HepG2 (cell line): ENCODE measurements at regions not wholly inside any gene's neighbourhood (a gene's known extent, or its start where the extent isn't known, plus 50 kb on each side); places are given as distances from the start of the nearest gene placed in this dataset.

Experiments
- ATAC-seq: fragments of 200-7000 bp; cut with Tn5 transposase; 3 replicates; pipeline ENCODE4 v1.9.1; 2020; ENCODE audit warnings: mild to moderate bottlenecking, moderate library complexity
- BruUV-seq: library from RNA; stranded (reverse); fragments of 400-500 nt; replicated peaks from 2 replicates; lab custom pipeline; 2021; lab: Mats Ljungman, UMichigan
- CTCF ChIA-PET: fragments of 300-600 bp; formaldehyde crosslinking; extraction: SDS; loops from one replicate; lab custom pipeline; 2021; ENCODE audit warnings: low total read pairs, inconsistent platforms, low intra/inter-chr PET ratio; lab: Yijun Ruan, JAX
- POLR2A ChIA-PET: fragments of 350-600 bp; sonication (Branson Sonifier 250); formaldehyde crosslinking; loops from one replicate; lab custom pipeline; 2020; ENCODE audit warnings: antibody characterized with exemption, inconsistent platforms; lab: Yijun Ruan, JAX
- DNase-seq: peaks from one replicate; pipeline ENCODE4 v3.0.0-alpha.2; 2015; ENCODE audit warnings: low spot score
- FAIRE-seq: peaks from 3 replicates; lab custom pipeline; 2011; peaks lifted over from hg19 to GRCh38; lab: Jason Lieb, UNC
- H2AFZ ChIP-seq: one replicate; pipeline ENCODE4 v1.6.1; 2011; ENCODE audit warnings: low read length, inconsistent platforms
- H3K27ac ChIP-seq: fragments of 300-600 bp; 3 replicates; pipeline ENCODE4 v1.8.0; 2011; ENCODE audit warnings: mixed run types, mild to moderate bottlenecking, mixed read lengths, low read length, inconsistent platforms; ENCODE audit not compliant: insufficient read depth; ENCODE audit errors: extremely low read length
- H3K27me3 ChIP-seq, 2 experiments: fragments of 200-600 bp in 1 of 2; 2 replicates in 1 of 2; 3 replicates in 1 of 2; pipeline versions ENCODE4 v1.6.0 to v1.8.0; 2011; ENCODE audit warnings: low read length in 2 of 2, mild to moderate bottlenecking in 2 of 2, moderate library complexity in 2 of 2, inconsistent platforms in 1 of 2; ENCODE audit not compliant: insufficient read depth in 2 of 2, control insufficient read depth in 1 of 2
- H3K36me3 ChIP-seq, 2 experiments: fragments of 200-600 bp in 1 of 2; replicated peaks in 1 of 2; 2 replicates in 1 of 2; 3 replicates in 1 of 2; pipeline versions ENCODE4 v1.5.1 to v1.8.0; 2011; ENCODE audit warnings: low read length in 2 of 2, inconsistent platforms in 1 of 2; ENCODE audit not compliant: insufficient read depth in 2 of 2, control insufficient read depth in 1 of 2
- H3K4me1 ChIP-seq: 2 replicates; pipeline ENCODE4 v1.5.1; 2012; ENCODE audit warnings: low read length, inconsistent platforms; ENCODE audit not compliant: insufficient read depth
- H3K4me2 ChIP-seq: 2 replicates; pipeline ENCODE4 v1.6.0; 2011; ENCODE audit warnings: low read depth, low read length, inconsistent platforms
- H3K4me3 ChIP-seq, 3 experiments: fragments of 200-600 bp in 1 of 3; sonication (generic), shearing (Covaris generic) in 1 of 3; replicated peaks in 1 of 3; 2 replicates each; pipeline ENCODE4 v1.5.1; 2011 to 2016; ENCODE audit warnings: low read length in 3 of 3, inconsistent platforms in 2 of 3, low read depth in 2 of 3, mild to moderate bottlenecking in 2 of 3, control low read depth in 1 of 3, mixed read lengths in 1 of 3; ENCODE audit not compliant: insufficient read depth in 1 of 3
- H3K79me2 ChIP-seq: one replicate; pipeline ENCODE4 v1.6.1; 2011; ENCODE audit warnings: low read length, inconsistent platforms; ENCODE audit not compliant: insufficient read depth
- H3K9ac ChIP-seq: 2 replicates; pipeline ENCODE4 v1.6.0; 2011; ENCODE audit warnings: mild to moderate bottlenecking, low read depth, low read length, inconsistent platforms; ENCODE audit not compliant: insufficient read depth
- H3K9me3 ChIP-seq: 2 replicates; pipeline ENCODE4 v1.5.1; 2012; ENCODE audit warnings: mild to moderate bottlenecking, low read length
- H4K20me1 ChIP-seq: 2 replicates; pipeline ENCODE4 v1.6.0; 2011; ENCODE audit warnings: inconsistent platforms, mild to moderate bottlenecking, low read length, moderate library complexity; ENCODE audit not compliant: insufficient read depth
- MED8 ChIP-seq: sonication (generic); formaldehyde crosslinking; IDR thresholded peaks from 2 replicates; pipeline ENCODE4 v1.8.1; 2023; ENCODE audit warnings: mild to moderate bottlenecking, missing genetic modification reagents; ENCODE audit not compliant: insufficient replicate concordance
- PBX3 ChIP-seq: sonication (generic); formaldehyde crosslinking; IDR thresholded peaks from 2 replicates; pipeline ENCODE4 v1.8.1; 2023; ENCODE audit warnings: missing genetic modification reagents, inconsistent platforms, borderline replicate concordance
- ZNF782 ChIP-seq: sonication (generic); formaldehyde crosslinking; IDR thresholded peaks from 2 replicates; pipeline ENCODE4 v1.4.0; 2020; ENCODE audit warnings: missing genetic modification reagents, mild to moderate bottlenecking, borderline replicate concordance
- WGBS: methylation state at CpG from one replicate; pipeline ENCODE4 v1.1.6; 2017; ENCODE audit warnings: low lambda C conversion rate; 5-methylcytosine and 5-hydroxymethylcytosine counted together
- in situ Hi-C: cut with HindIII; loops from 2 replicates; pipeline ENCODE4 v1.10.0; 2017; ENCODE audit warnings: low pct_unique_long_range_greater_than_20kb; ENCODE audit not compliant: extremely low pct_ligation_motif_present
- intact Hi-C: fragments of 100-400 bp; cut with micrococcal nuclease; formaldehyde crosslinking; loops from one replicate; pipeline ENCODE4 v1.10.0; 2022; ENCODE audit not compliant: unreplicated experiment

DNA sequence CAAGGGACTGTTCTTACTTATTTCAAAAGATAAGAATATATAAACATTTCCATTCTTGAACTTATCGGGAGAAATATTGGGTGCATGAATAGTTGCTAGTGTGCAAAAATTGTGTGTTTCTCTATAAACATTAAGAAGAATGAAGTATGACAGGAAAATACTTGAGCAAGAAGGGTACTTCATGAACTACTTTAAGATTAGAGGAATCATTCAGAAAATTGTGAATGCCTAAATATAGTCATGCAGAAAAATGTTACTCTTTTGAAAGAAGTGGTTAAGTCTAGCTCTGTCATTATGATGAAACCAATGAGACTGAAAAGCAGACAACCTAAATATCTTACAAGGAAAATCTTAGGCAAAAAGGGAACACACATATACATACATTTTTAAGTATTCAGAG lies 207.8 kb upstream of the PCDH18 start:
- no TSS peak for BruUV-seq
- Histone ChIP-seq H3K79me2 (no peaks in the 10 kb centered on the region), H3K9me3 (no peaks in the 10 kb centered on the region), H3K4me2 (no peak overlapping the region), H3K27me3 (no peaks in the 10 kb centered on the region), H3K9ac (no peak overlapping the region), H3K4me3 (no peak overlapping the region), H3K4me1 (no peaks in the 10 kb centered on the region), H3K27ac (no peak overlapping the region), H2AFZ (no peak overlapping the region), H4K20me1 (no peaks in the 10 kb centered on the region), H3K36me3 (no peaks in the 10 kb centered on the region)
- ATAC-seq = no peak
- no peak for FAIRE-seq
- in situ Hi-C loops = loop anchor here (25.0 kb wide), 1 partner anchor 947 kb away; no protein-coding TSS in a partner anchor
- TF ChIP-seq ZNF782 (CRISPR knock-in tag) (no peak), PBX3 (CRISPR knock-in tag) (no peak)
- intact Hi-C loops = no loop called here
- 3% methylated on average over 1 of the region's 1 CpG for WGBS
- DNase-seq = no peak
- ChIA-PET CTCF (no interaction called here), POLR2A (no interaction called here)

DNA sequence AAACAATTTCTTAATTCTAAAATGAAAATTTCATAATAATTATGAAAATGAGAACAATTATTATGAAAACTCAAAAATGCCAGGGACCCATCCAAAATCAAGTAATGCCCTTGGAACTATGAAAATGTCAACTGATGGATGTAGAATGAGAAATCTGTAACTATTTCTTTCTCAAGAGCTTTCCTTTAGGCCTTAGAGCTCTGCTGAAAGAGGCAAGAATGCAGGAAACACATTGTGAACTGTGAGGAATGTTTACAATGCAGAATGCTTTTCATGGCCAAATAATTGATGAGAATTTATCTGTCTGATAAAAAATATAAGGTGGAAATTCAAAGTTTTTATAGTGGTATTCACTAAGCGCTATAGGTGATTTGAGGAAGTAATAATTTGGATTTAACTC lies 207.1 kb upstream of the PCDH18 start:
- FAIRE-seq (no peak), DNase-seq (no peak), ATAC-seq (no peak)
- no peak overlapping the region for H3K9ac ChIP-seq
- CTCF ChIA-PET = no interaction called here
- no peak overlapping the region for H3K27ac ChIP-seq
- intact Hi-C loops = no loop called here
- POLR2A ChIA-PET = no interaction called here
- WGBS = 45% methylated on average over 1 of the region's 1 CpG
- in situ Hi-C loops = loop anchor here (25.0 kb wide), 1 partner anchor 948 kb away; no protein-coding TSS in a partner anchor
- no peaks in the 10 kb centered on the region for H3K36me3 ChIP-seq
- H2AFZ ChIP-seq = no peak overlapping the region
- no peaks in the 10 kb centered on the region for H4K20me1 ChIP-seq
- no peak overlapping the region for H3K4me3 ChIP-seq
- TF ChIP-seq MED8 (CRISPR knock-in tag) = no peak
- no peaks in the 10 kb centered on the region for H3K79me2 ChIP-seq
- no TSS peak for BruUV-seq
- H3K9me3 ChIP-seq = no peaks in the 10 kb centered on the region
- H3K4me1 ChIP-seq = no peaks in the 10 kb centered on the region
- H3K27me3 ChIP-seq = no peaks in the 10 kb centered on the region
- no peak overlapping the region for H3K4me2 ChIP-seq
